Duodenal mucosa (tissue), 2 donors: ENCODE measurements at regions not wholly inside any gene's neighbourhood (a gene's known extent, or its start where the extent isn't known, plus 50 kb on each side); places are given as distances from the start of the nearest gene placed in this dataset.
"Not testable (repeated sequence)": the region's sequence is repeated elsewhere in the genome, so short reads cannot be mapped to it uniquely, and the experiment has no call there.

Experiments used
- H3K27ac ChIP-seq: one replicate; pipeline ENCODE4 v1.7.0; 2013; ENCODE audit warnings: low read depth, low read length
- H3K27me3 ChIP-seq, 2 donors: one replicate each; pipeline ENCODE4 v1.7.0; 2013; ENCODE audit warnings: low read length in 2 of 2, control low read depth in 1 of 2; ENCODE audit not compliant: insufficient read depth in 2 of 2, control insufficient read depth in 1 of 2
- H3K36me3 ChIP-seq, 2 donors: one replicate each; pipeline ENCODE4 v1.7.0; 2013; ENCODE audit warnings: low read length in 2 of 2, control low read depth in 1 of 2; ENCODE audit not compliant: insufficient read depth in 2 of 2, control insufficient read depth in 1 of 2
- H3K4me1 ChIP-seq, 2 donors: one replicate each; pipeline ENCODE4 v1.7.0; 2013; ENCODE audit warnings: low read length in 2 of 2, control low read depth in 1 of 2; ENCODE audit not compliant: insufficient read depth in 2 of 2, control insufficient read depth in 1 of 2
- H3K4me3 ChIP-seq, 2 donors: one replicate each; pipeline ENCODE4 v1.7.0; 2013; ENCODE audit warnings: low read length in 2 of 2, low read depth in 1 of 2
- H3K9ac ChIP-seq, 2 donors: one replicate each; pipeline ENCODE4 v1.7.0; 2013; ENCODE audit warnings: low read length in 2 of 2, low read depth in 1 of 2
- H3K9me3 ChIP-seq, 2 donors: one replicate each; pipeline ENCODE4 v1.7.0; 2013; ENCODE audit warnings: low read length in 2 of 2, control low read depth in 1 of 2; ENCODE audit not compliant: control insufficient read depth in 1 of 2

DNA sequence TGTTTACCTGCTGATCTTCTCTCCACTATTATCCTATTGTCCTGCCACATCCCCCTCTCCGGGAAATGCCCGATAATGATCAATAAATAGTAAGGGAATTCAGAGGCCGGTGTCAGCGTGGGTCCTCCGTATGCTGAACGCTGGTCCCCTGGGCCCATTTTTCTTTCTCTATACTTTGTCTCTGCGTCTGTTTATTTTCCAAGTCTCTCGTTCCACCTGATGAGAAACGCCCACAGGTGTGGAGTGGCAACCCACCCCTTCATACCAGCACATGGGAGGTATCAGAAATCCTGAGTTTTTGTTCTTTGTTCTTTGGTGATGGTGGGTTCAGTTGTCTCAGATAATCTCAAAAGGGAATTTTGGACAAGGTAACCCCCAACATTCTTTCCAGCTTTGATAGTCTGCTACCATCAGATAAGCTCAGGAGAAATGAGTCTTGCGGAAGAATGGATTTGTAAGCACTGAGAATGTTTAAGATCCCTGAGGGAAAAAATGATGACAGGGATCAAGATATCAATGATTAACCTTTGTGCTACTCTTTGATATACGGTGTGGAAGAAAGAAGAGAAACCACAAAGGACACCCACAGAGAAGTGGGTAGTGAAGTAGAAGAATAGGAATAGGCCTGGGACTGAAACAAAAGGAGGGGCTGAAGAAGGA, 117.9 kb downstream of the CEP44 start:
- Histone ChIP-seq H3K4me3 (no peak overlapping the region), H3K27me3 (no peaks in the 10 kb centered on the region), H3K9me3 (no peaks in the 10 kb centered on the region), H3K4me1 (no peaks in the 10 kb centered on the region), H3K9ac (no peak overlapping the region), H3K36me3 (no peaks in the 10 kb centered on the region), H3K27ac (no peak overlapping the region)

GRCh38 chr4:174400603-174401302, 117.0 kb downstream of the CEP44 start:
- not testable (repeated sequence) for H3K36me3 ChIP-seq, H3K9me3 ChIP-seq, H3K4me3 ChIP-seq, H3K4me1 ChIP-seq, H3K27me3 ChIP-seq, H3K27ac ChIP-seq, H3K9ac ChIP-seq

DNA sequence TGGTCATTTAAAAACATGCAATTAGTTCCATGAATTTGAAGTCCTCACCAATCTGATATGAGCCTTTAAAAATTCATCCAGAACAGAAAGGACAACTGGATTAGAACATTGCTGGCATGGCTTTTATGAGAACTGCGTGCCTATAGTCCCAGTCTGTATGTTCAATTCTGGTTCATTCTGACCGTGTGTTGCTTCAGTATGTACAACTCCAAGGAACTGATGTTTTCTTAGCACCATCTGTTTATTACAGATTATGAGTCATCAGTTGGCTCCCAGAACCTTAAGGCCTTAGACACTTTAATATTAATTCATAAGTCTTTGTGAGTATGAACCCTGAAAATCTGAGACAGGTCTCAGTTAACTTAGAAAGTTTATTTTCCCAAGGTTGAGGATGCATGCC, 115.0 kb downstream of the CEP44 start:
- Histone ChIP-seq H3K4me3 (no peak overlapping the region), H3K27me3 (no peaks in the 10 kb centered on the region), H3K9me3 (no peaks in the 10 kb centered on the region), H3K9ac (no peak overlapping the region), H3K4me1 (no peaks in the 10 kb centered on the region), H3K36me3 (no peaks in the 10 kb centered on the region), H3K27ac (no peak overlapping the region)

- Histone ChIP-seq H3K9me3 (no peaks in the 10 kb centered on the region), H3K27ac (no peak overlapping the region), H3K27me3 (no peaks in the 10 kb centered on the region), H3K4me3 (no peak overlapping the region), H3K36me3 (no peaks in the 10 kb centered on the region), H3K4me1 (no peaks in the 10 kb centered on the region), H3K9ac (no peak overlapping the region)
Measured at GRCh38 chr4:174397366-174398155, 113.8 kb downstream of the CEP44 start.

GRCh38 chr4:174396599-174397110, 112.9 kb downstream of the CEP44 start:
- H3K9me3 ChIP-seq, result no peaks in the 10 kb centered on the region
- H3K27ac ChIP-seq, result no peak overlapping the region
- H3K9ac ChIP-seq, result no peak overlapping the region
- H3K36me3 ChIP-seq, result no peaks in the 10 kb centered on the region
- H3K4me3 ChIP-seq, result no peak overlapping the region
- no peaks in the 10 kb centered on the region for H3K4me1 ChIP-seq
- H3K27me3 ChIP-seq, result no peaks in the 10 kb centered on the region

DNA sequence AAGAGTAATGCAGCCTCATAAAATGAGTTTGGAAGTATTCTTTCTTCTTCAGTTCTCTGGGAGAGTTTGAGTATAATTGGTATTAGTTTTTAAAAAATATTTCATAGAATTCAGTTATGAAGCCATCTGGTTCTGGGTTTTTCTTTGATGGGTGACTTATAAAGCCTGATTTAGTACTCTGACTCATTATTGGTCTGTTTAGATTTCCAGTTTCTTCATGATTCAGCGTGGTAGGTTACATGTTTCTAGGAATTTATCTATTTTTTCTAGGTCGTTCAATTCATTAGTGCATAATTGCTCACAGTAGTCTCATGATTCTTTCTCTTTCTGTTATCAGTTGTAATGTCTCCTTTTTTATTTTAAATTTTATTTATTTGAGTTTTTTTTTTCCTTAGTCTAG, 111.2 kb downstream of the CEP44 start:
- H3K4me1 ChIP-seq, result no peaks in the 10 kb centered on the region
- H3K27ac ChIP-seq, result no peak overlapping the region
- no peak overlapping the region for H3K9ac ChIP-seq
- H3K27me3 ChIP-seq, result no peaks in the 10 kb centered on the region
- H3K36me3 ChIP-seq, result no peaks in the 10 kb centered on the region
- no peak overlapping the region for H3K4me3 ChIP-seq
- H3K9me3 ChIP-seq, result no peaks in the 10 kb centered on the region

GRCh38 chr4:174389439-174389838, 105.7 kb downstream of the CEP44 start:
- no peaks in the 10 kb centered on the region for H3K36me3 ChIP-seq
- H3K27me3 ChIP-seq, result no peaks in the 10 kb centered on the region
- no peaks in the 10 kb centered on the region for H3K4me1 ChIP-seq
- H3K9me3 ChIP-seq, result no peaks in the 10 kb centered on the region
- no peak overlapping the region for H3K9ac ChIP-seq
- no peak overlapping the region for H3K4me3 ChIP-seq
- H3K27ac ChIP-seq, result no peak overlapping the region

DNA sequence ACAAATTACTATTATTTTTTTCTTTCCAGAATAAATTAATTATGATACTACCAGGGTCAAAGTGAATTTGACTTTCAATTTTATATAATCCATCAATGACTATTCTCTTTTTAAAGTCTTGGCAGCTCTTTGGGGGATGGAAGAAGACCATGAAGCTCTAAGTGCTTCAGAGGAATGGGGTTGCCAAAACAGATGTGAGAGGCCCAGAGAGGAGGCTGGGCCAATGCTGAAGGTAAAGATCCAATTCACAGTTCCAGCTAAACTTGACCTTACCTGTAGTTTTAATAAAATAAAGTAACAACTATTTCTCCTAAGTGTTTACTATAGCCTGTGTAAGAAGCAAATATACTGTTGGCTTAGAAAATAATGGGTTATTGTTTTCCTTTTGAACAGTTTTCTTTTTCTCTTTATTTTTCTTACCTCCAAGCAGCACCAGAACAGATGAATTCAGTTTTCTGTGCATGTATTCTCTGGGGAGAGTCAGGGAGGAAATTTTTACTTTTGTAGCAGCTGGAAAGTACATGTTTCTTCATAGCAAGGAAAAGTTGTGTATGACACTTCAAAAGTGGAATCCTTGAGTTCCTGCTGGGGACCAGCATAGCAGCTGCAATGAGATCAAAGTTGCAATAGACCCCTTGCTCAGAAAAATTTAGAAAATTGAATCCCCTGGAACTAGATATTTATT, 104.9 kb downstream of the CEP44 start:
- Histone ChIP-seq H3K9me3 (no peaks in the 10 kb centered on the region), H3K4me3 (no peak overlapping the region), H3K9ac (no peak overlapping the region), H3K27me3 (no peaks in the 10 kb centered on the region), H3K4me1 (no peaks in the 10 kb centered on the region), H3K27ac (no peak overlapping the region), H3K36me3 (no peaks in the 10 kb centered on the region)

DNA sequence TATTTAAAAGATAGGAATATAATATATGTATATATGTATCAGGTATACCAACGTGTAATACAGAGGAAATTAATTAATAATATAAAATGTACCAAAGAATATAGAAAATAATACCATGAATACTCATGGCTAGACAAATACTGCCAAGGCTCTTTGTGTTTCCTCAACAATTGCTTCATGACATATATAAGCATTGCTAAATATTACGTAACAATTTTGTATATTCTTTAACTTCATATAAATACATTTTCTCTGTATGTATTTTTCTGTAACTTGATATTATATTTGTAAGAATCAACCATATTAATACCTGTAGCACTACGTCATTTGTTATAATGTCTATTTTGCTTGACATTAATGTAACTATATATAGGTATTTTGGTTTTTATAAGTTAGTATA, 104.0 kb downstream of the CEP44 start:
- Histone ChIP-seq H3K4me1 (no peaks in the 10 kb centered on the region), H3K4me3 (no peak overlapping the region), H3K9ac (no peak overlapping the region), H3K9me3 (no peaks in the 10 kb centered on the region), H3K27ac (no peak overlapping the region), H3K27me3 (no peaks in the 10 kb centered on the region), H3K36me3 (no peaks in the 10 kb centered on the region)

DNA sequence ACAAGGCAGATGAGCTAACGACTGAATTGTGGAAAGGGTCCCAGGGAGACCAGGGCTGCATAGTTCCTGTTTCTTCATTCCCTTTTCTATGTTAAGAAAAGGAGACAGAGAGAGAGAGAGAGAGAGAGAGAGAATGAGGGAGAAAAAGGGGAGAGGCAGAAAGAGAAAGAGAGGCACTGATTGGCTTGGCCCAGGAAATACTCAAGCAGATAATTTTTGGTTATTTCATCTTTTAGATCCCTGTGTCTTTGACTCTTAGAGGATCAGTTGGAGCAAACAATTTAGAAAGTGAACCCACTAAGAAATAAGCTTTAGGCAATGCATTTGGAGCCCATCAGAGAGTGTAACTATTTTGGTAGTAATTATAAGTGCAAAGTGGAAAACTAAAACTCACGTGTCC, 103.4 kb downstream of the CEP44 start:
- H3K9ac ChIP-seq, result no peak overlapping the region
- H3K36me3 ChIP-seq, result no peaks in the 10 kb centered on the region
- no peak overlapping the region for H3K4me3 ChIP-seq
- H3K9me3 ChIP-seq, result no peaks in the 10 kb centered on the region
- no peaks in the 10 kb centered on the region for H3K27me3 ChIP-seq
- no peak overlapping the region for H3K27ac ChIP-seq
- no peaks in the 10 kb centered on the region for H3K4me1 ChIP-seq
